Hematopoietic multipotent progenitor cell treated with erythropoietin and hydrocortisone succinate and interleukin-3 and kit ligand, for 4 days (in vitro differentiated cells): ENCODE measurements at regions not wholly inside any gene's neighbourhood (a gene's known extent, or its start where the extent isn't known, plus 50 kb on each side); places are given as distances from the start of the nearest gene placed in this dataset.
"Not testable (repeated sequence)": the region's sequence is repeated elsewhere in the genome, so short reads cannot be mapped to it uniquely, and the experiment has no call there.

Source experiments
- DNase-seq: peaks from one replicate; pipeline ENCODE4 v3.0.0-alpha.2; 2015

GRCh38 chr2:139684286-139684860 lies 904.2 kb upstream of the NXPH2 start:
- DNase-seq, result no peak

GRCh38 chr2:139674577-139674976 lies 894.4 kb upstream of the NXPH2 start:
- DNase-seq, result no peak

- DNase-seq, result not testable (repeated sequence)
Observed at GRCh38 chr2:139673447-139673846, 893.3 kb upstream of the NXPH2 start.

GRCh38 chr2:139669675-139670074 lies 889.5 kb upstream of the NXPH2 start:
- no peak for DNase-seq

- DNase-seq, result no peak
Observed at GRCh38 chr2:139652385-139652784, 872.2 kb upstream of the NXPH2 start.

GRCh38 chr2:139645617-139646016 lies 865.4 kb upstream of the NXPH2 start:
- DNase-seq, result no peak

- DNase-seq, result no peak
Observed at GRCh38 chr2:139643139-139643538, 862.9 kb upstream of the NXPH2 start.

- no peak for DNase-seq
Observed at GRCh38 chr2:139631966-139632365, 851.8 kb upstream of the NXPH2 start.

GRCh38 chr2:139628931-139629330 lies 848.7 kb upstream of the NXPH2 start:
- no peak for DNase-seq

GRCh38 chr2:139626128-139626527 lies 845.9 kb upstream of the NXPH2 start:
- DNase-seq, result no peak

GRCh38 chr2:139622691-139623090 lies 842.5 kb upstream of the NXPH2 start:
- DNase-seq, result no peak

GRCh38 chr2:139617747-139618146 lies 837.6 kb upstream of the NXPH2 start:
- no peak for DNase-seq

GRCh38 chr2:139613264-139613663 lies 833.1 kb upstream of the NXPH2 start:
- DNase-seq, result no peak

GRCh38 chr2:139610512-139610911 lies 830.3 kb upstream of the NXPH2 start:
- no peak for DNase-seq

- no peak for DNase-seq
Observed at GRCh38 chr2:139609109-139609508, 828.9 kb upstream of the NXPH2 start.

GRCh38 chr2:139605668-139606067 lies 825.5 kb upstream of the NXPH2 start:
- no peak for DNase-seq

- DNase-seq, result no peak
Observed at GRCh38 chr2:139600166-139600565, 820.0 kb upstream of the NXPH2 start.

GRCh38 chr2:139585101-139585500 lies 804.9 kb upstream of the NXPH2 start:
- DNase-seq, result no peak

- no peak for DNase-seq
Observed at GRCh38 chr2:139574371-139574770, 794.2 kb upstream of the NXPH2 start.

- DNase-seq, result no peak
Observed at GRCh38 chr2:139556789-139557188, 776.6 kb upstream of the NXPH2 start.

GRCh38 chr2:139550873-139551272 lies 770.7 kb upstream of the NXPH2 start:
- DNase-seq, result no peak

- DNase-seq, result no peak
Observed at GRCh38 chr2:139550341-139550740, 770.2 kb upstream of the NXPH2 start.

- DNase-seq, result no peak
Observed at GRCh38 chr2:139544186-139544851, 764.1 kb upstream of the NXPH2 start.

- DNase-seq, result not testable (repeated sequence)
Observed at GRCh38 chr2:139538332-139539020, 758.3 kb upstream of the NXPH2 start.
